ENCODE measurements at regions not wholly inside any gene's neighbourhood (a gene's known extent, or its start where the extent isn't known, plus 50 kb on each side); places are given as distances from the start of the nearest gene placed in this dataset.

- H2BK5ac ChIP-seq (ENCODE audit: low read depth, low read length) = no peak overlapping the region
- 0 out of 2 replicates have a peak overlapping the region, but pooled peaks have one; percentile 50 for H2BK12ac ChIP-seq (ENCODE audit: low read depth, low read length)
- peak overlapping the region; percentile 48; the same call in 1 of the 2 replicates for H3K18ac ChIP-seq (ENCODE audit: extremely low read depth, low read length)
- TF ChIP-seq SRF (IDR thresholded peaks at IDR 0.05; ENCODE audit: low read depth, low read length) = no peak
- no peak for TF ChIP-seq EGR1 (IDR thresholded peaks at IDR 0.05; ENCODE audit: borderline replicate concordance, low read depth, low read length)
- no peak for TF ChIP-seq SP2 (IDR thresholded peaks at IDR 0.05; ENCODE audit: low read length)
- no peak for TF ChIP-seq POLR2A (IDR thresholded peaks at IDR 0.05; ENCODE audit: control extremely low read depth in 1 of 2, low read depth in 2 of 2, low read length in 2 of 2)
- TF ChIP-seq CREB1 (IDR thresholded peaks at IDR 0.05) = no peak
- no peak for TF ChIP-seq SUZ12 (IDR thresholded peaks at IDR 0.05; ENCODE audit: low read length)
- no peak for TF ChIP-seq RBBP5 (IDR thresholded peaks at IDR 0.05; ENCODE audit: borderline replicate concordance, low read depth, low read length)
- no peak for TF ChIP-seq GABPA (IDR thresholded peaks at IDR 0.05; ENCODE audit: borderline replicate concordance, insufficient read depth, low read length)
- TF ChIP-seq SP1 (IDR thresholded peaks at IDR 0.05; ENCODE audit: low read depth, low read length) = no peak
- TF ChIP-seq PHF8 (conservative IDR thresholded peaks at IDR 0.05; ENCODE audit: low read depth, low read length) = no peak
- no peak overlapping the region for H2BK120ac ChIP-seq (replicated peaks; ENCODE audit: low read depth, low read length)
- no peak overlapping the region for H3K9ac ChIP-seq (replicated peaks in 1 of 4; ENCODE audit: extremely low read depth in 1 of 4, low read depth in 3 of 4, low read length in 3 of 4)
- H3K9me3 ChIP-seq (ENCODE audit: insufficient read depth in 2 of 2, low read depth in 1 of 2, low read length in 1 of 2) = peaks cover 0 to 5% of the 10 kb centered on the region in 2 experiments; a peak in 3 of 4 replicates
- H3K56ac ChIP-seq (replicated peaks; ENCODE audit: insufficient read length, low read depth, low read length) = no peak overlapping the region
- 73% methylated on average over 15 of the region's 15 CpGs; no CpG with 5 or more reads in 1 of the 2 experiments for WGBS, 2 experiments (ENCODE audit: extremely low coverage in 1 of 2, insufficient coverage in 1 of 2, insufficient read length in 1 of 2, insufficient replicate concordance in 2 of 2, low coverage in 1 of 2, low lambda C conversion rate in 2 of 2, missing lambda C conversion rate in 1 of 2)
- H3K27ac ChIP-seq (ENCODE audit: low read depth, low read length) = no peak overlapping the region
- H3K79me2 ChIP-seq (ENCODE audit: control insufficient read depth in 1 of 2, insufficient read depth in 2 of 2, low read length in 2 of 2) = no peaks in the 10 kb centered on the region
- H2BK20ac ChIP-seq (ENCODE audit: low read length) = 0 out of 2 replicates have a peak overlapping the region, but pooled peaks have one; percentile 6
- no peak overlapping the region for H2AK5ac ChIP-seq (ENCODE audit: low read depth, low read length)
- peak overlapping the region; percentile 22 to 64; a peak in 3 of 4 replicates for H3K4me2 ChIP-seq (ENCODE audit: insufficient read depth in 1 of 2, low read depth in 2 of 2, low read length in 2 of 2)
- H4K8ac ChIP-seq (ENCODE audit: extremely low read depth, insufficient read depth, low read length) = no peak overlapping the region
- H3K14ac ChIP-seq (ENCODE audit: insufficient read length) = no peak overlapping the region
- no peak overlapping the region for H3K23ac ChIP-seq (ENCODE audit: insufficient read length)
- DNase-seq (ENCODE audit: low read depth in 1 of 2, low spot score in 2 of 2) = peak in 1 of 2 experiments; percentile 7
- H3K4me3 ChIP-seq (ENCODE audit: extremely low read depth in 1 of 4, insufficient read depth in 2 of 4, low read depth in 3 of 4, low read length in 4 of 4) = peak overlapping the region in 1 of 4 experiments; percentile 19; a peak in 1 of 8 replicates
- POLR2A ChIA-PET (ENCODE audit: partially characterized antibody) = no interaction called here
- no peaks in the 10 kb centered on the region for H4K20me1 ChIP-seq (replicated peaks in 1 of 2; ENCODE audit: control insufficient read depth in 1 of 2, insufficient read depth in 2 of 2, low read length in 2 of 2)
- H4K91ac ChIP-seq (replicated peaks; ENCODE audit: insufficient read length, low read length) = no peak overlapping the region
- no peak for FAIRE-seq
- no peaks in the 10 kb centered on the region for H3K23me2 ChIP-seq (ENCODE audit: low read depth, low read length)
- H3K36me3 ChIP-seq (ENCODE audit: control insufficient read depth in 2 of 4, insufficient read depth in 4 of 4, low read length in 3 of 4) = 0 out of 8 replicates have a peak, but pooled peaks cover 0 to 3% (median 0%) of the 10 kb centered on the region in 4 experiments
- no peak overlapping the region for H2BK15ac ChIP-seq (ENCODE audit: low read length)
- CTCF ChIA-PET (ENCODE audit: partially characterized antibody) = no interaction called here
- no peak overlapping the region for H4K5ac ChIP-seq (ENCODE audit: insufficient read length, low read depth, low read length)
- H2AFZ ChIP-seq (ENCODE audit: low read length) = no peak overlapping the region
- H3K27me3 ChIP-seq (replicated peaks in 1 of 4; ENCODE audit: control insufficient read depth in 3 of 4, extremely low read depth in 1 of 4, insufficient read depth in 3 of 4, low read length in 3 of 4) = no peaks in the 10 kb centered on the region
- peaks cover 0 to 9% (median 7%) of the 10 kb centered on the region in 4 experiments; a peak in 6 of 7 replicates for H3K4me1 ChIP-seq (replicated peaks in 1 of 4; ENCODE audit: control insufficient read depth in 3 of 4, insufficient read depth in 4 of 4, low read length in 3 of 4)
- no peak overlapping the region for H3K4ac ChIP-seq (replicated peaks; ENCODE audit: insufficient read length, low read depth, low read length)
- H3K79me1 ChIP-seq (ENCODE audit: low read depth, low read length) = no peaks in the 10 kb centered on the region
Measured at GRCh38 chr13:68023838-68024581, 793.9 kb upstream of the PCDH9 start.

Data from H1 (cell line).